GM23248 (cell line): ENCODE measurements at regions not wholly inside any gene's neighbourhood (a gene's known extent, or its start where the extent isn't known, plus 50 kb on each side); places are given as distances from the start of the nearest gene placed in this dataset.

ENCODE experiments used
- DNase-seq: peaks from one replicate; pipeline ENCODE4 v3.0.0-alpha.2; 2015
- H2AFZ ChIP-seq: fragments of 200-600 bp; sonication (generic); 2 replicates; pipeline ENCODE4 v1.6.1; 2016; ENCODE audit warnings: antibody characterized with exemption
- H3F3A ChIP-seq: fragments of 200-600 bp; sonication (generic); 2 replicates; pipeline ENCODE4 v1.6.1; 2016; ENCODE audit warnings: mild to moderate bottlenecking, antibody characterized with exemption, mixed run types; ENCODE audit not compliant: insufficient read depth
- H3K27ac ChIP-seq: fragments of 200-600 bp; sonication (generic); 2 replicates; pipeline ENCODE4 v1.5.1; 2016; ENCODE audit warnings: mild to moderate bottlenecking
- H3K27me3 ChIP-seq: fragments of 200-600 bp; sonication (generic); replicated peaks from 2 replicates; pipeline ENCODE4 v1.6.1; 2016; ENCODE audit warnings: mild to moderate bottlenecking; ENCODE audit not compliant: insufficient read depth
- H3K36me3 ChIP-seq: fragments of 200-600 bp; sonication (generic); 2 replicates; pipeline ENCODE4 v1.6.1; 2016; ENCODE audit warnings: low read depth, mild to moderate bottlenecking
- H3K4me1 ChIP-seq: fragments of 200-600 bp; sonication (generic); 2 replicates; pipeline ENCODE4 v1.6.1; 2016; ENCODE audit warnings: mild to moderate bottlenecking; ENCODE audit not compliant: insufficient read depth
- H3K4me2 ChIP-seq: fragments of 200-600 bp; sonication (generic); one replicate; pipeline ENCODE4 v1.6.1; 2016; ENCODE audit warnings: mild to moderate bottlenecking; ENCODE audit not compliant: unreplicated experiment
- H3K4me3 ChIP-seq: fragments of 200-600 bp; sonication (generic); 2 replicates; pipeline ENCODE4 v1.5.1; 2016; ENCODE audit warnings: mild to moderate bottlenecking
- H3K79me2 ChIP-seq: fragments of 200-600 bp; sonication (generic); 2 replicates; pipeline ENCODE4 v1.6.1; 2016; ENCODE audit warnings: mild to moderate bottlenecking; ENCODE audit not compliant: insufficient read depth
- H3K9ac ChIP-seq: fragments of 200-600 bp; sonication (generic); 2 replicates; pipeline ENCODE4 v1.6.1; 2016; ENCODE audit warnings: mild to moderate bottlenecking
- H3K9me2 ChIP-seq: fragments of 200-600 bp; sonication (generic); 2 replicates; pipeline ENCODE4 v1.6.1; 2016; ENCODE audit warnings: mixed run types, mild to moderate bottlenecking, moderate library complexity; ENCODE audit not compliant: insufficient read depth
- H3K9me3 ChIP-seq: fragments of 200-600 bp; sonication (generic); one replicate; pipeline ENCODE4 v1.6.1; 2017; ENCODE audit warnings: low read depth
- H4K20me1 ChIP-seq: fragments of 200-600 bp; sonication (generic); 2 replicates; pipeline ENCODE4 v1.6.0; 2016; ENCODE audit not compliant: insufficient read depth
- EZH2 ChIP-seq: fragments of 200-600 bp; sonication (generic); IDR thresholded peaks from 2 replicates; pipeline ENCODE4 v1.6.1; 2018; ENCODE audit warnings: antibody characterized with exemption, mild to moderate bottlenecking; ENCODE audit not compliant: insufficient read depth, poor library complexity, severe bottlenecking
- EZH2phosphoT487 ChIP-seq: fragments of 200-600 bp; sonication (generic); IDR thresholded peaks from 2 replicates; pipeline ENCODE4 v1.6.1; 2018; ENCODE audit warnings: antibody characterized with exemption, moderate library complexity, mild to moderate bottlenecking, low read depth; ENCODE audit not compliant: insufficient read depth
- WGBS, 2 experiments: methylation state at CpG; one replicate each; pipeline ENCODE4 v1.1.6; 2015 to 2017; ENCODE audit warnings: low lambda C conversion rate in 2 of 2, low coverage in 1 of 2; ENCODE audit errors: missing lambda C conversion rate in 2 of 2; 5-methylcytosine and 5-hydroxymethylcytosine counted together
- in situ Hi-C: fragments of 300-500 bp; cut with MboI; formaldehyde crosslinking; loops from 2 replicates; pipeline ENCODE4 v1.15.0; 2020

GRCh38 chr5:104755806-104756205, 1193.2 kb upstream of the NUDT12 start:
- H3K9ac ChIP-seq, result no peak overlapping the region
- no peak for TF ChIP-seq EZH2phosphoT487
- no peak for TF ChIP-seq EZH2
- H2AFZ ChIP-seq, result no peak overlapping the region
- in situ Hi-C loops, result no loop called here
- DNase-seq, result no peak
- 9 to 22% methylated on average over 2 of the region's 2 CpGs for WGBS, 2 experiments
- H3K4me2 ChIP-seq, result no peak overlapping the region
- H3K4me1 ChIP-seq, result no peaks in the 10 kb centered on the region
- peaks cover 3% of the 10 kb centered on the region for H3K9me3 ChIP-seq
- H3K27me3 ChIP-seq, result no peaks in the 10 kb centered on the region
- H3F3A ChIP-seq, result no peaks in the 10 kb centered on the region
- no peaks in the 10 kb centered on the region for H3K36me3 ChIP-seq
- H3K79me2 ChIP-seq, result no peaks in the 10 kb centered on the region
- H3K4me3 ChIP-seq, result no peak overlapping the region
- no peaks in the 10 kb centered on the region for H3K9me2 ChIP-seq
- no peak overlapping the region for H3K27ac ChIP-seq
- H4K20me1 ChIP-seq, result no peaks in the 10 kb centered on the region

DNA sequence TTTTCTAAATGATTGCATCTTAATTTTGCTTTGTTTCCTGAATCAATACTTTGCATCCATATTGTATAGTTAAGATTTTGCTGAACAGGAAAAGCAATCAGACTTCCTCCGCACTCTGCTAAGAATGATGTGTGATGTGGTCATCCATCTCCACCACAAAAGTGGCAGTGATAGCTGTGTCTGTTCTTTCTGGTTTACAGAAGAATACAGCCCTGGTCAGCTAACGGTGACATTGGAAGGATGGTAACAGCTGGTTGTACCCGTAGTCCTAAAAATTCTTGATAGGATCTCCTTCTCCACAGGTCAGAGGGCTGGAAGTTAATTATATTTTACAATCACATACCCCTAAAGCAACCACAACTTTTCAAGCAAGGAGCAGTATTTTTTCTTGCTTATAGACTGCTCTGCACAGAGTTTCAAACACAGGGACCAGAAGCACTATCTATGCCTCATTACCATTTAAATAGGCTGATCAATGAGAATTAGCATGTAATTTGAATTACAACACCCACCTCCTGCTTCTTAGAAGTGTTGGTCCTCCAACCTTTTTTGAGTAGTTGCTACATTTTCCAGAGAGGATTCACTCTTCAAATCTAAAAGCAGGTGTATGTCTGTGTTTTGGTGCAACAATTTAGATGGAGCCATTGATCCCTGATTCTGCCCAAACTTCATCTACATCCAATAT, 1191.9 kb upstream of the NUDT12 start:
- no peak for DNase-seq
- Histone ChIP-seq H3K9ac (no peak overlapping the region), H3K36me3 (no peaks in the 10 kb centered on the region), H3K4me3 (no peak overlapping the region), H3K79me2 (no peaks in the 10 kb centered on the region), H3K9me3 (no peaks in the 10 kb centered on the region), H3K4me2 (no peak overlapping the region), H3F3A (no peaks in the 10 kb centered on the region), H4K20me1 (no peaks in the 10 kb centered on the region), H3K9me2 (no peaks in the 10 kb centered on the region), H3K27me3 (no peaks in the 10 kb centered on the region), H3K27ac (no peak overlapping the region), H2AFZ (no peak overlapping the region), H3K4me1 (no peaks in the 10 kb centered on the region)
- in situ Hi-C loops, result no loop called here
- TF ChIP-seq EZH2 (no peak), EZH2phosphoT487 (no peak)
- 29 to 30% methylated on average over 3 of the region's 3 CpGs for WGBS, 2 experiments

GRCh38 chr5:104751969-104752368, 1189.4 kb upstream of the NUDT12 start:
- Histone ChIP-seq H3K27me3 (no peaks in the 10 kb centered on the region), H3K27ac (no peak overlapping the region), H3K79me2 (no peaks in the 10 kb centered on the region), H3F3A (no peaks in the 10 kb centered on the region), H3K4me1 (no peaks in the 10 kb centered on the region), H2AFZ (no peak overlapping the region), H3K9ac (no peak overlapping the region), H3K4me2 (no peak overlapping the region), H3K9me2 (no peaks in the 10 kb centered on the region), H3K9me3 (no peaks in the 10 kb centered on the region), H3K36me3 (no peaks in the 10 kb centered on the region), H4K20me1 (no peaks in the 10 kb centered on the region), H3K4me3 (no peak overlapping the region)
- 5 to 7% methylated on average over 1 of the region's 1 CpG for WGBS, 2 experiments
- no peak for DNase-seq
- TF ChIP-seq EZH2phosphoT487, result no peak
- TF ChIP-seq EZH2, result no peak
- in situ Hi-C loops, result no loop called here

GRCh38 chr5:104739905-104740304, 1177.3 kb upstream of the NUDT12 start:
- no peak for DNase-seq
- TF ChIP-seq EZH2, result no peak
- TF ChIP-seq EZH2phosphoT487, result no peak
- Histone ChIP-seq H3K36me3 (no peaks in the 10 kb centered on the region), H3K9me3 (no peaks in the 10 kb centered on the region), H3K4me2 (no peak overlapping the region), H3K9ac (no peak overlapping the region), H3K79me2 (no peaks in the 10 kb centered on the region), H3K9me2 (no peaks in the 10 kb centered on the region), H3K4me1 (no peaks in the 10 kb centered on the region), H3F3A (no peaks in the 10 kb centered on the region), H2AFZ (no peak overlapping the region), H4K20me1 (no peaks in the 10 kb centered on the region), H3K27ac (no peak overlapping the region), H3K4me3 (no peak overlapping the region), H3K27me3 (no peaks in the 10 kb centered on the region)
- in situ Hi-C loops, result no loop called here
- WGBS, 2 experiments, result 6 to 9% methylated on average over 3 of the region's 3 CpGs

DNA sequence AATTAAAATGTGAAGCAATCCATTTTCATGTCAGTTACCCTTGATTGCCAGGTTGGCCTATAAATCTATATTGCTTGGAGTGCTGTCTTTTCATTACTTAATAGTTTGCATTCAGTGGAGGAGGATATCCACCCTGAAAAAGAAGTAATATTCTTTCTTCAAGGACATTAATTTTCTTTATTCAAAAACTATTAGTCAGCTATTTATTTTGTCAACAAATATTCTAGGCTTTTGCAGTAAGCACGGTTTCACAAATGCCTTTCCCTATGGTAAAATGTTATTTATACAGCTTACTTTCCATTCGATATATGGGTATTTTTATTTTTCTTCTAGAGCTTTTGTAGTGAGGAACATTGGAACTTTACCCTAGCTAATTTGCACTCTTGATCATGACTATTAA, 1176.9 kb upstream of the NUDT12 start:
- Histone ChIP-seq H3K4me1 (no peaks in the 10 kb centered on the region), H3K4me3 (no peak overlapping the region), H3K9ac (no peak overlapping the region), H2AFZ (no peak overlapping the region), H3K4me2 (no peak overlapping the region), H3K9me2 (no peaks in the 10 kb centered on the region), H3K36me3 (no peaks in the 10 kb centered on the region), H3K27me3 (no peaks in the 10 kb centered on the region), H3K27ac (no peak overlapping the region), H4K20me1 (no peaks in the 10 kb centered on the region), H3K79me2 (no peaks in the 10 kb centered on the region), H3K9me3 (no peaks in the 10 kb centered on the region), H3F3A (no peaks in the 10 kb centered on the region)
- in situ Hi-C loops, result no loop called here
- 7 to 10% methylated on average over 2 of the region's 2 CpGs for WGBS, 2 experiments
- no peak for TF ChIP-seq EZH2phosphoT487
- TF ChIP-seq EZH2, result no peak
- DNase-seq, result no peak
